MM.1S (cell line): ENCODE measurements at regions not wholly inside any gene's neighbourhood (a gene's known extent, or its start where the extent isn't known, plus 50 kb on each side); places are given as distances from the start of the nearest gene placed in this dataset.

Experiments
- EZH2 ChIP-seq: fragments of 300-600 bp; sonication (generic); optimal IDR thresholded peaks from 2 replicates; pipeline ENCODE3; 2017; ENCODE audit warnings: low read depth, mild to moderate bottlenecking, antibody characterized with exemption, low read length, mixed read lengths
- TF ChIP-seq, protein P1 (sequence below): fragments of 300-600 bp; sonication (generic); IDR thresholded peaks from 2 replicates; pipeline ENCODE4 v1.5.1; 2016; ENCODE audit warnings: antibody characterized with exemption, low read length, mixed read lengths

DNA sequence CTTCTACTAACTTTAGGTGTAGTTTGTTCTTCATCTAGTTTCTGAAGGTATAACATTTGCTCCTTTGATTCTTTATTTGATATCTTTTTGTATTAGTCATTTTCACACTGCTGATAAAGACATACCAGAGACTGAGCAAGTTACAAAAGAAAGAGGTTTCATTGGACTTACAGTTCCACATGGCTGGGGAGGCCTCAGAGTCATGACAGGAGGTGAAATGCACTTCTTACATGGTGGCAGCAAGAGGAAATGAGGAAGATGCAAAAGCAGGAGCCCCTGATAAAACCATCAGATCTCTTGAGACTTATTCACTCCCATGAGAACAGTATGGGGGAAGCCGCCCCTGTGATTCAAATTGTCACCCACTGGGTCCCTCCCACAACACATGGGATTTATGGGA, 544.4 kb upstream of the DSEL start:
- TF ChIP-seq EZH2 = no peak
- TF ChIP-seq, protein P1, sequence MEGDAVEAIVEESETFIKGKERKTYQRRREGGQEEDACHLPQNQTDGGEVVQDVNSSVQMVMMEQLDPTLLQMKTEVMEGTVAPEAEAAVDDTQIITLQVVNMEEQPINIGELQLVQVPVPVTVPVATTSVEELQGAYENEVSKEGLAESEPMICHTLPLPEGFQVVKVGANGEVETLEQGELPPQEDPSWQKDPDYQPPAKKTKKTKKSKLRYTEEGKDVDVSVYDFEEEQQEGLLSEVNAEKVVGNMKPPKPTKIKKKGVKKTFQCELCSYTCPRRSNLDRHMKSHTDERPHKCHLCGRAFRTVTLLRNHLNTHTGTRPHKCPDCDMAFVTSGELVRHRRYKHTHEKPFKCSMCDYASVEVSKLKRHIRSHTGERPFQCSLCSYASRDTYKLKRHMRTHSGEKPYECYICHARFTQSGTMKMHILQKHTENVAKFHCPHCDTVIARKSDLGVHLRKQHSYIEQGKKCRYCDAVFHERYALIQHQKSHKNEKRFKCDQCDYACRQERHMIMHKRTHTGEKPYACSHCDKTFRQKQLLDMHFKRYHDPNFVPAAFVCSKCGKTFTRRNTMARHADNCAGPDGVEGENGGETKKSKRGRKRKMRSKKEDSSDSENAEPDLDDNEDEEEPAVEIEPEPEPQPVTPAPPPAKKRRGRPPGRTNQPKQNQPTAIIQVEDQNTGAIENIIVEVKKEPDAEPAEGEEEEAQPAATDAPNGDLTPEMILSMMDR = no peak
